WTC11 (cell line): ENCODE measurements at regions not wholly inside any gene's neighbourhood (a gene's known extent, or its start where the extent isn't known, plus 50 kb on each side); places are given as distances from the start of the nearest gene placed in this dataset.

Experiments
- CTCF ChIP-seq: fragments of 200-600 bp; IDR thresholded peaks from 2 replicates; pipeline ENCODE4 v1.8.0; 2022; ENCODE audit warnings: antibody characterized with exemption
- ETV6 ChIP-seq: sonication (generic); formaldehyde crosslinking; IDR thresholded peaks from 2 replicates; pipeline ENCODE4 v1.8.1; 2022; ENCODE audit warnings: mild to moderate bottlenecking, missing genetic modification reagents
- NFYB ChIP-seq: sonication (generic); formaldehyde crosslinking; conservative IDR thresholded peaks from 2 replicates; pipeline ENCODE4 v1.8.0; 2022; ENCODE audit warnings: low read depth, missing genetic modification reagents

DNA sequence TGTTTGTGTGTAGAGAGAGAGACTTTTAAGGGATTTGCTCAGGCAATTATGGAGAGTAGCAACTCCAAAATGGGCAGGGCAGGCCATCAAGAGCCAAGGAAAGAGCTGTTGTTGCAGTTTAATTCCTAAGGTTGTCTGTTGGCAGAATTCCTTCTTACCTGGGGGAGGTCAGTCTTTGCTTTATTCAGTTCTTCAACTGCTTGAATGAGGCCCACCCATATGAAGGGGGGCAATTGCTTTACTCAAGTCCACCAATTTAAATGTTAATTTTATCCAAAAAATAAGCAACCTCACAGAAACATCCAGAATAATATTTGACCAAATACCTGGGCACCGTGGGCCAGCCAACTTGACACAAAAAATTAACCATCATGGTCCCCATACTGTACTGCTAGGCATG is 137.7 kb upstream of the KLHL25 start:
- TF ChIP-seq CTCF, result no peak
- TF ChIP-seq NFYB (CRISPR knock-in tag), result no peak
- no peak for TF ChIP-seq ETV6 (CRISPR knock-in tag)
